ENCODE measurements at regions not wholly inside any gene's neighbourhood (a gene's known extent, or its start where the extent isn't known, plus 50 kb on each side); places are given as distances from the start of the nearest gene placed in this dataset.

- TF ChIP-seq CTCF (IDR thresholded peaks at IDR 0.05; ENCODE audit: insufficient read depth, low read length) (no peak), POLR2AphosphoS5 (IDR thresholded peaks at IDR 0.05; ENCODE audit: low read depth) (no peak), REST (IDR thresholded peaks at IDR 0.05; ENCODE audit: insufficient replicate concordance, low read depth) (no peak)
Observed at GRCh38 chr13:76720416-76720815, 165.8 kb downstream of the KCTD12 start.
